MM.1S (cell line): ENCODE measurements at regions not wholly inside any gene's neighbourhood (a gene's known extent, or its start where the extent isn't known, plus 50 kb on each side); places are given as distances from the start of the nearest gene placed in this dataset.

Source experiments
- DNase-seq: peaks from one replicate; pipeline ENCODE4 v3.0.0-alpha.2; 2015
- H2AFZ ChIP-seq: fragments of 300-600 bp; sonication (generic); 2 replicates; pipeline ENCODE4 v1.6.0; 2016; ENCODE audit warnings: antibody characterized with exemption, low read length
- H3F3A ChIP-seq: fragments of 300-600 bp; sonication (generic); 2 replicates; pipeline ENCODE4 v1.6.1; 2016; ENCODE audit warnings: mild to moderate bottlenecking, antibody characterized with exemption, low read length, moderate library complexity, mixed read lengths; ENCODE audit not compliant: insufficient read depth
- H3K27ac ChIP-seq: fragments of 300-600 bp; sonication (generic); 2 replicates; pipeline ENCODE4 v1.5.1; 2016; ENCODE audit warnings: mild to moderate bottlenecking, low read length
- H3K27me3 ChIP-seq: fragments of 300-600 bp; sonication (generic); replicated peaks from 2 replicates; pipeline ENCODE4 v1.6.0; 2016; ENCODE audit warnings: low read length; ENCODE audit not compliant: insufficient read depth
- H3K36me3 ChIP-seq: fragments of 300-600 bp; sonication (generic); replicated peaks from 2 replicates; pipeline ENCODE4 v1.6.1; 2016; ENCODE audit warnings: mild to moderate bottlenecking, low read length, mixed read lengths; ENCODE audit not compliant: insufficient read depth
- H3K4me1 ChIP-seq: fragments of 300-600 bp; sonication (generic); 2 replicates; pipeline ENCODE4 v1.6.1; 2016; ENCODE audit warnings: low read length, mixed read lengths
- H3K4me2 ChIP-seq: fragments of 300-600 bp; sonication (generic); 2 replicates; pipeline ENCODE4 v1.6.0; 2016; ENCODE audit warnings: low read depth, low read length
- H3K4me3 ChIP-seq: fragments of 300-600 bp; sonication (generic); 2 replicates; pipeline ENCODE4 v1.5.1; 2016; ENCODE audit warnings: low read length, mixed read lengths
- H3K79me2 ChIP-seq: fragments of 300-600 bp; sonication (generic); 2 replicates; pipeline ENCODE4 v1.6.1; 2016; ENCODE audit warnings: mixed run types, low read length, mixed read lengths
- H3K9ac ChIP-seq: fragments of 300-600 bp; sonication (generic); 2 replicates; pipeline ENCODE4 v1.6.1; 2016; ENCODE audit warnings: low read length, mixed read lengths
- H3K9me2 ChIP-seq: fragments of 300-600 bp; sonication (generic); replicated peaks from 2 replicates; pipeline ENCODE4 v1.6.1; 2016; ENCODE audit warnings: mild to moderate bottlenecking, low read length, mixed read lengths; ENCODE audit not compliant: insufficient read depth
- H3K9me3 ChIP-seq: fragments of 300-600 bp; sonication (generic); replicated peaks from 2 replicates; pipeline ENCODE4 v1.6.1; 2016; ENCODE audit warnings: mild to moderate bottlenecking, low read length, mixed read lengths; ENCODE audit not compliant: insufficient read depth
- H4K20me1 ChIP-seq: fragments of 300-600 bp; sonication (generic); 2 replicates; pipeline ENCODE4 v1.6.1; 2016; ENCODE audit warnings: mild to moderate bottlenecking, low read length, moderate library complexity, mixed read lengths; ENCODE audit not compliant: insufficient read depth
- EZH2 ChIP-seq: fragments of 300-600 bp; sonication (generic); optimal IDR thresholded peaks from 2 replicates; pipeline ENCODE3; 2017; ENCODE audit warnings: low read depth, mild to moderate bottlenecking, antibody characterized with exemption, low read length, mixed read lengths
- EZH2phosphoT487 ChIP-seq: fragments of 300-600 bp; sonication (generic); IDR thresholded peaks from 2 replicates; pipeline ENCODE4 v1.6.1; 2018; ENCODE audit warnings: antibody characterized with exemption, low read length
- TF ChIP-seq, protein P1 (sequence below): fragments of 300-600 bp; sonication (generic); IDR thresholded peaks from 2 replicates; pipeline ENCODE4 v1.5.1; 2016; ENCODE audit warnings: antibody characterized with exemption, low read length, mixed read lengths

DNA sequence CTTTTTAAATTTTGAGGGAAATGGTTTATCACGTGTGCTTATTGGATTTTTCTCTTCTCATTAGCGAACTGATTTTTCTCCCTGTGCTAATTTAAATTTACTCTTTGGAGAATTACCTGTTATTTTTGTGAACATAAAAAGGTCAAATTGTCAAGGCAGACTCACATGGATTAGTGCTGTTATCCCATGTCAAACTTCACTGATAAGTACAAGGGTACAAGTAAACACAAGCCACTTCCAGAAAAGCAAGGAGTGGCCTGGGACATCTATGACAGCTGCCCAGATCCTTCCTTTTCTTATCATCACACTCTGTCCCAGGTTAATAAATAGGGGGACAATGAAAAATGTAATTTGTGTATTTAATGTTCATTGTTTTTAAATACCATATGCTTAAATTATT lies 901.2 kb downstream of the LTN1 start:
- Histone ChIP-seq H3K27ac (no peak overlapping the region), H2AFZ (no peak overlapping the region), H3K4me2 (no peak overlapping the region)

DNA sequence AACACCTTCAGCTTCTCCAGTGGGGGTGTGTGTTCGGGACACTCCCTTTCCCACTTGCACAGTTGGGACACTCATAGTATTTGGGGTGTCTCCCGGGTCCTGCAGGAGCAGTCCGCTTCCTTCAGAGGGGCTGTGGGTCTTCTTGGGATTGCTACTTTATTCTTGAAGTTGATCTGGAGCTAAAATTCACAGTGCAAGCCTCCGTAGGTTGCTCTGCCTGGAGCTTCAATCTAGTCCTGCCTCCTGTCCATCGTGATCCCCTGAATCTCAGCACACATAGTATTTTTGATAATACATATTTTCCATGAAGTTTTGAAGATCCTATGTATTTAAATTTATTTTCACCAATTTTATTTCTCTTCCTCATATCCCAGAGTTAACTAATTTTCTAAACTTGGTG lies 902.1 kb downstream of the LTN1 start:
- Histone ChIP-seq H3K36me3 (no peaks in the 10 kb centered on the region), H3K79me2 (no peaks in the 10 kb centered on the region), H3F3A (peaks cover 6% of the 10 kb centered on the region; the same call in 1 of the 2 replicates), H4K20me1 (no peaks in the 10 kb centered on the region), H3K4me2 (no peak overlapping the region), H3K4me1 (peaks cover 11% of the 10 kb centered on the region), H3K27ac (no peak overlapping the region), H3K9me3 (no peaks in the 10 kb centered on the region), H3K27me3 (no peaks in the 10 kb centered on the region), H2AFZ (no peak overlapping the region), H3K4me3 (no peak overlapping the region), H3K9ac (no peak overlapping the region), H3K9me2 (no peaks in the 10 kb centered on the region)
- no peak for DNase-seq
- no peak for TF ChIP-seq EZH2phosphoT487

More for the DNA sequence above, 901.2 kb downstream of the LTN1 start:
- no peaks in the 10 kb centered on the region for H4K20me1 ChIP-seq
- no peak overlapping the region for H3K4me3 ChIP-seq
- H3K79me2 ChIP-seq = no peaks in the 10 kb centered on the region
- H3K9ac ChIP-seq = no peak overlapping the region
- DNase-seq = no peak
- H3K36me3 ChIP-seq = no peaks in the 10 kb centered on the region
- H3K4me1 ChIP-seq = peaks cover 10% of the 10 kb centered on the region
- no peaks in the 10 kb centered on the region for H3K27me3 ChIP-seq
- H3K9me2 ChIP-seq = no peaks in the 10 kb centered on the region
- no peaks in the 10 kb centered on the region for H3K9me3 ChIP-seq
- TF ChIP-seq EZH2 (no peak), EZH2phosphoT487 (no peak)
- TF ChIP-seq, protein P1, sequence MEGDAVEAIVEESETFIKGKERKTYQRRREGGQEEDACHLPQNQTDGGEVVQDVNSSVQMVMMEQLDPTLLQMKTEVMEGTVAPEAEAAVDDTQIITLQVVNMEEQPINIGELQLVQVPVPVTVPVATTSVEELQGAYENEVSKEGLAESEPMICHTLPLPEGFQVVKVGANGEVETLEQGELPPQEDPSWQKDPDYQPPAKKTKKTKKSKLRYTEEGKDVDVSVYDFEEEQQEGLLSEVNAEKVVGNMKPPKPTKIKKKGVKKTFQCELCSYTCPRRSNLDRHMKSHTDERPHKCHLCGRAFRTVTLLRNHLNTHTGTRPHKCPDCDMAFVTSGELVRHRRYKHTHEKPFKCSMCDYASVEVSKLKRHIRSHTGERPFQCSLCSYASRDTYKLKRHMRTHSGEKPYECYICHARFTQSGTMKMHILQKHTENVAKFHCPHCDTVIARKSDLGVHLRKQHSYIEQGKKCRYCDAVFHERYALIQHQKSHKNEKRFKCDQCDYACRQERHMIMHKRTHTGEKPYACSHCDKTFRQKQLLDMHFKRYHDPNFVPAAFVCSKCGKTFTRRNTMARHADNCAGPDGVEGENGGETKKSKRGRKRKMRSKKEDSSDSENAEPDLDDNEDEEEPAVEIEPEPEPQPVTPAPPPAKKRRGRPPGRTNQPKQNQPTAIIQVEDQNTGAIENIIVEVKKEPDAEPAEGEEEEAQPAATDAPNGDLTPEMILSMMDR = no peak
- H3F3A ChIP-seq = peaks cover 6% of the 10 kb centered on the region; the same call in 1 of the 2 replicates

DNA sequence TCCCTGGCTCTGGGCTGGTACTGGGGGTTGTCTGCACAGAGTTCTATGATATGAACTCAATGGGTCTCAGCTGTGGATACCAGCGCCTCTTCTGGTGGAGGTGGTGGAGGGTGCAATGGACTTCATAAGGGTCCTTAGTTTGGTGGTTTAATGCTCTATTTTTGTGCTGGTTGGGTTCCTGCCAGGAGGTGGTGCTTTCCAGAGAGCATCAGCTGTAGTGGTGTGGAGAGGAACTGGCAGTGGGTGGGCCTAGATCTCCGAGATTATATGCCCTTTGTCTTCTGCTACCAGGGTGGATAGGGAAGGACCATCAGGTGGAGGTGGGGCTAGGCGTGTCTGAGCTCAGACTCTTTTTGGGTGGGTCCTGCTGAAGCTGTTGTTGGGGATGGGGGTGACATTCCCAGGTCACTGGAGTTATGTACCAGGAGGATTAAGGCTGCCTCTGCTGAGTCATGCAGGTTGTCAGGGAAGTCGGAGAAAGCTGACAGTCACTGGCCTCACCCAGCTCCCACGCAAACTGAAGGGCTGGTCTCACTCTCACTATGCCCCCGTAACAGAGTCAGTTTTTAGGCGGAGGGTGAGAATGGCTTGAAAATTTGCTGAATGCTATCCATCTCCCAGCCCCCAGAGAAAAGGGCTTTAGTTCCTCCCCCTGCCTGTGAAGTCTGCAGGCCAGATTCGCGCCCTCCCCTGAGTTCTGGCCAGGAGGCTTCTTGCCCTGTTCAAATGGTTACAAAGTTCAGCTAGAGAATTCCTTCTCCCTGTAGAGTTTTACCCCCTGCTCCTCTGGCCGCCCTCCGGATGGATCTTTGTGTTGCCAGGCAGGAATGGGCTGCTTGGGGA lies 902.9 kb downstream of the LTN1 start:
- peaks cover 6% of the 10 kb centered on the region; the same call in 1 of the 2 replicates for H3F3A ChIP-seq
- H3K9ac ChIP-seq = no peak overlapping the region
- no peaks in the 10 kb centered on the region for H3K9me3 ChIP-seq
- no peak overlapping the region for H3K4me2 ChIP-seq
- no peaks in the 10 kb centered on the region for H3K36me3 ChIP-seq
- DNase-seq = no peak
- no peak overlapping the region for H2AFZ ChIP-seq
- H3K27me3 ChIP-seq = no peaks in the 10 kb centered on the region
- peaks cover 11% of the 10 kb centered on the region for H3K4me1 ChIP-seq
- H3K9me2 ChIP-seq = no peaks in the 10 kb centered on the region
- H4K20me1 ChIP-seq = no peaks in the 10 kb centered on the region
- no peaks in the 10 kb centered on the region for H3K79me2 ChIP-seq
- TF ChIP-seq EZH2 = no peak
- TF ChIP-seq, protein P1 = no peak
- TF ChIP-seq EZH2phosphoT487 = no peak
- no peak overlapping the region for H3K4me3 ChIP-seq
- H3K27ac ChIP-seq = no peak overlapping the region
